ENCODE measurements at regions not wholly inside any gene's neighbourhood (a gene's known extent, or its start where the extent isn't known, plus 50 kb on each side); places are given as distances from the start of the nearest gene placed in this dataset.

DNA sequence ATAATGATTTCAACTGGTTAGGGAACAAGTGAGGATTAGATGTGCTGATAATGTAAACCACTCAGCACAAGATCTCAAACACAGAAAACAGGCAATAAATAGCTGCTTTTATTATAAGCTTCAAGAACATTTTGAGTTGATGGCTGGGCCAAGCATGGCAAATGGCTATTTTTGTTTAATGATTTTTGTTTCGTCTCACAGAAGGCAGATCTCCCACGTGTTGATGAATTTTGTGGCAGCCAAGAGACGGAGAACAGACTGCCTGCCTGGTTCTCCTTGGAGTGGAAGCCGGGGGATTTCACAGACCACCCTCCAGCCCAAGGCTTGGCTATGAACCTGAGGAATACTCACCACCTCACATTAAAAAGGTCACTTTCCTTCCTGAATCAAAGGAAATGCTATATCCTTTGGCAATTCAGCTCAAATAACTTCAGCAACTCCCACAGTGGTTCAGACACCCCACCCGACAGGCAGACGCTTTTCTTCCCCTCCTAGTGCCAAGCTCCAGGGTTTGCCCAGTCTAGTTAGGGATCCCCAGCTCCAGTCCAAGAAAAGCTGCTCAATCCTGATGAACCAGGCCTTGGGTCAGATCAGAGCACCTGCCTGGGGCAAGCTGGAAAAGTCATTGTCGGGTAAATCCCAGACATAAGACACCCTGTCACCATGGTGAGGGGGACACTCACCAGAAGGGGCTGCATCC, 593.5 kb downstream of the TOX3 start:
- no peaks in the 10 kb centered on the region; the same call in 1 of the 2 replicates for H3K36me3 ChIP-seq (ENCODE audit: insufficient read depth, low read length)
- H3K4me1 ChIP-seq (ENCODE audit: insufficient read depth, low read length), result peaks cover 15% of the 10 kb centered on the region; the same call in 1 of the 2 replicates
- H3K9me3 ChIP-seq (ENCODE audit: control insufficient read depth, insufficient read depth, low read length), result no peaks in the 10 kb centered on the region
- H3K9ac ChIP-seq (ENCODE audit: low read depth, low read length), result no peak overlapping the region

DNA sequence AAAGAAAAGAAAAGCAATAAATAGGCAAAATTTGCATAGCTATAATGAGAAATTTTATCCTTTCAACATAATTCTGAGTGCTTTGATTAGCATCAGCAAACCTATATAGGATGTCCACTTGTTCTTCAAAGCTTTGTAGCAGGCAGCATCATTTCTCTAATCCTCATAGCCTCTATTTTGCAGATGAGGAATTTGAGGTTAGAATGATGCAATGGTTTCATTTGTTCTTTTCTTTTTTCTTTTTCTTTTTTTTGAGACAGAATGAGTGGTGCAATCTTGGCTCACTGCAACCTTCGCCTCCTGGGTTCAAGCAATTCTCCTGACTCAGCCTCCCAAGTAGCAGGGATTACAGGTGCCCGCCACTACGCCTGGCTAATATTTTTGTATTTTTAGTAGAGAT, 594.4 kb downstream of the TOX3 start:
- H3K4me1 ChIP-seq (ENCODE audit: insufficient read depth, low read length), result peaks cover 15% of the 10 kb centered on the region; the same call in 1 of the 2 replicates
- no peak overlapping the region for H3K9ac ChIP-seq (ENCODE audit: low read depth, low read length)
- H3K9me3 ChIP-seq (ENCODE audit: control insufficient read depth, insufficient read depth, low read length), result no peaks in the 10 kb centered on the region
- H3K36me3 ChIP-seq (ENCODE audit: insufficient read depth, low read length), result no peaks in the 10 kb centered on the region; the same call in 1 of the 2 replicates

DNA sequence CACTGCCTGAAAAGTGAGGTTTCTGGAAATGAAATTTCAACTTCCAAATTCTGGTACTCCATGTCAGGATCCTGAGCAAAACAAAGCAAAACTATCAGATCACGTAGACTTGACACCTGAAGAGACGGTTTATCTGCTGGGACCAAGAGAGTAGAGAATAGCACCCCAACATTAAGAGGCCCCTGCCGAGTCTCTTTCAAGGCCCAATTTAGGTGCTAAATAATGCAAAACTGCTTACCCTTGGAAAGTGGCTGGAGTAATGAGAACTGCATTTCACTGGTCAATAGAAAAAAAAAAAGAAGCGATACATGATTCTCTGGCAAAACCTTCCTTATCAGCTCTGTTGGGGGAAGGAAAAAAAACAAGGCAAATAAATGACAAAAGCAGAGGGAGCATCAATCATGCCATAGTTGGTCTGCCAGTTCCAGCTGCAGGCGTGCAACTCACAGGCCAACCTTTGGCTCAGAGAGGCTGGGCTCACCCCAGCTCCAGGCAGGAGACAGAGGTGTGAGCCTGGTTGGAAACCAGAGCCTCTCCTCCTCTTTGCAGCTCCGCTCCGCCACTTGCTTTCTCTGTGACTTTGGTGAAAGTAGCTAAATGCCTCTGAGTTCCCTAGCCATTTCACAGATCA, 595.2 kb downstream of the TOX3 start:
- H3K36me3 ChIP-seq (ENCODE audit: insufficient read depth, low read length), result no peaks in the 10 kb centered on the region; the same call in 1 of the 2 replicates
- H3K9me3 ChIP-seq (ENCODE audit: control insufficient read depth, insufficient read depth, low read length), result no peaks in the 10 kb centered on the region
- H3K9ac ChIP-seq (ENCODE audit: low read depth, low read length), result no peak overlapping the region
- H3K4me1 ChIP-seq (ENCODE audit: insufficient read depth, low read length), result peaks cover 15% of the 10 kb centered on the region; the same call in 1 of the 2 replicates

DNA sequence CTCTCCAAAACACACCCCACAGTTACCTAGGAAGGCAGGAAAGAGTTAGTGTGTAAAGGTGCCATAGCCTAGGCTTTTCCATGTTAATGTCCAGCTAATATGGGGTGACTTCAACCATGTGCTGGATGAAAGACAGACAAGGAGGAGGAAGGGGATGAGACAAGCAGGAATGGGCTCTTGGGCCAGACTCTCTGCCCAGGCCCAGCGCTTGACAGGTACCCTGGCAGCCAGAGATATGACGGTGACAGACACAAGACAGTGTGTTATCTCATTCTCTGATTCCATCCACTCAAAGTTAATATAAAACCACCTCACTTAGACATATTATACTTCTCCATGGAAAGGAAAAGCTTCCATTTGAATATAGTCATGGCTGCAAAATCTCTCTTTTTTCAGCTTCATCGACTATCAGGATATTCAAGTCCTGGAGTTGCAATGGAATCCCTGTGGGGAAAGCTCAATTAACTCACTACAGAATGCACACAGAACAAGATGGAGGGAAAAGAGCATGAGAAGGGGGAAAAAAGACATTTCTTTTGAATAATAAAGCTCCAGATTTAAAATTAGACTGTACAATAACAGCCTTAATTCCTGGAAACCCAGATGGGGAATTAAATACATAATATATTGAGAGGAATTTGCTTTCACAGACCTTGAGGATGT, 596.7 kb downstream of the TOX3 start:
- Histone ChIP-seq H3K9ac (ENCODE audit: low read depth, low read length) (no peak overlapping the region), H3K9me3 (ENCODE audit: control insufficient read depth, insufficient read depth, low read length) (no peaks in the 10 kb centered on the region), H3K4me1 (ENCODE audit: insufficient read depth, low read length) (peaks cover 15% of the 10 kb centered on the region; the same call in 1 of the 2 replicates), H3K36me3 (ENCODE audit: insufficient read depth, low read length) (no peaks in the 10 kb centered on the region; the same call in 1 of the 2 replicates)

DNA sequence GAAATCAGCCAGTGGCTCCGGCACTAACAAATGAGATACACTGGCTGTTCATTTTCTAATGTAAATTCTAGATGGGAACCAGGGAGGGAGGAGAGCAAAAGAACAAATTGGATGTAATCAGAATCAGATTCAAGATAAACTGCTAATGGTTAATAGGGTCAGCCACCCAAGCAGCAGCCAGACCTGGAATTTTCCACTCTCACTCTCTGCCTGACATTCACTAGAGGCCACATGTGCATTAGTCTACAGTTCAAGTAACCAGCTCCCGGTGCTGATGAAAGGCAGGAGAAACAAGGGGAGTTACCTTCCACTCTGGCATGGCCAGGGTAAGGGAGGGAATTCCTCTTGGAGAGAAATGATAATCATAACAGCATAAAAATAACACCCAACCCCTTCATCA, 597.7 kb downstream of the TOX3 start:
- H3K9ac ChIP-seq (ENCODE audit: low read depth, low read length), result no peak overlapping the region
- H3K9me3 ChIP-seq (ENCODE audit: control insufficient read depth, insufficient read depth, low read length), result no peaks in the 10 kb centered on the region
- peaks cover 15% of the 10 kb centered on the region; the same call in 1 of the 2 replicates for H3K4me1 ChIP-seq (ENCODE audit: insufficient read depth, low read length)
- no peaks in the 10 kb centered on the region; the same call in 1 of the 2 replicates for H3K36me3 ChIP-seq (ENCODE audit: insufficient read depth, low read length)

DNA sequence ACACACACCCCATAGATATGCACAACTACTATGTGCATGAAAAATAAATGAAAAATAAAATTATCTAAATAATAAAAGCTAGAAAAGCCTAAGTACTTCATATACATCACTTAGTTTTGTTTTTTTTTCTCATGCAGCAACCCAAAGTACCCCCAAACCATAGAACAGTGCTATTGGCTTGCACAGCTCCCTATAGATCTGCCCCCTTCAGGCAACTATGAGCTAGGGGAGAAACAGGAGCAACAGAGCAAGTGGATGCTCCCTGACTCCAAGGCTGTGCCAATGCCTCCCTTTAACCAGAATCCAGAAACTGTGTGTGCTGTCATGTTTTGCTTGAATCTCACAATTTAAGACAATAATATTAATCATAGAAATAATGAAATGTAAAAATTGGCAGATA, 605.5 kb downstream of the TOX3 start:
- Histone ChIP-seq H3K36me3 (ENCODE audit: insufficient read depth, low read length) (no peaks in the 10 kb centered on the region), H3K9me3 (ENCODE audit: control insufficient read depth, insufficient read depth, low read length) (no peaks in the 10 kb centered on the region), H3K4me1 (ENCODE audit: insufficient read depth, low read length) (peaks cover 11% of the 10 kb centered on the region), H3K9ac (ENCODE audit: low read depth, low read length) (no peak overlapping the region)

DNA sequence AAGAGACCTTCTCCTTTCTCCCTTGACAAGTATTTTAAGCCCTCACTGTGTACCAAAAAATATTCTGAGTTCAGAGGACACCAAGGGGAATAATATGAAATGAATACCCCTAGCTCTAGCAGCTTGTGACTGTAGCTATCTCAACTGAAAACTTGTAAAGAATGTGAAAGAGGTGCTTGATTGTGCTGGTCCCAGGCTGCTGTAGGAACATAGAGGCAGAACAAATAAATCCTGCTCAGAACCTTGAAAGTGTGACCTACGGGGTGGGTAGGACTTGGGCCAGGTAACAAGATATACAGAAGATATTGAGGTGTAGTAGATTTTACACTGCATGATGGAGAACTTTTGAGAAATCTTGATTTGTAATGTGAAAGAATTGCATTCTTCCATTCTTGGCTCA, 606.8 kb downstream of the TOX3 start:
- H3K36me3 ChIP-seq (ENCODE audit: insufficient read depth, low read length), result no peaks in the 10 kb centered on the region
- peaks cover 11% of the 10 kb centered on the region for H3K4me1 ChIP-seq (ENCODE audit: insufficient read depth, low read length)
- H3K9ac ChIP-seq (ENCODE audit: low read depth, low read length), result no peak overlapping the region
- no peaks in the 10 kb centered on the region for H3K9me3 ChIP-seq (ENCODE audit: control insufficient read depth, insufficient read depth, low read length)

DNA sequence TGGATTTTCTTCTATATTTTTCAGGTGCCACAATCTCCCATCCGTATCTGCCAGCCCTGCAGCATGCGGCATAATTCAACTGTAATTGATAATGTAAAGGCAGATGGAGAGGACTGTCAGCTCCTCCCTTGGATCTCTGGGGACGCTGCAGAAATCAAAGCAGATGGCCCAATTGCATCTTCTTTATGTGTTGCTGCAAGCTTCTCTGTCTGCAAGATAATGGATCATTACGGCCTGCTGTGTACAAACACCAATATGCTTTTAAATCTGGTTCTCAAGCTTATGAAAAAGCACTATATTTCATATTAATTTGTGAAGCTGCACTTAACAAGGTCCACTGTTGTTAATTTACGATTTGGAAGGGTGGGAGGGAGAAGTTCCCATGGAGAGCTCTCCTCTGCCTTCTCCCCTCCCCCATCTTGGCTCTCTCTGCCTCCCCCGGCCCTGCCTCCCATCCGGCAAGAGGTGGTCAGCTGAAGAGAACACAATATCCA, 607.5 kb downstream of the TOX3 start:
- H3K9me3 ChIP-seq (ENCODE audit: control insufficient read depth, insufficient read depth, low read length), result no peaks in the 10 kb centered on the region
- peaks cover 11% of the 10 kb centered on the region for H3K4me1 ChIP-seq (ENCODE audit: insufficient read depth, low read length)
- no peak overlapping the region for H3K9ac ChIP-seq (ENCODE audit: low read depth, low read length)
- no peaks in the 10 kb centered on the region for H3K36me3 ChIP-seq (ENCODE audit: insufficient read depth, low read length)

DNA sequence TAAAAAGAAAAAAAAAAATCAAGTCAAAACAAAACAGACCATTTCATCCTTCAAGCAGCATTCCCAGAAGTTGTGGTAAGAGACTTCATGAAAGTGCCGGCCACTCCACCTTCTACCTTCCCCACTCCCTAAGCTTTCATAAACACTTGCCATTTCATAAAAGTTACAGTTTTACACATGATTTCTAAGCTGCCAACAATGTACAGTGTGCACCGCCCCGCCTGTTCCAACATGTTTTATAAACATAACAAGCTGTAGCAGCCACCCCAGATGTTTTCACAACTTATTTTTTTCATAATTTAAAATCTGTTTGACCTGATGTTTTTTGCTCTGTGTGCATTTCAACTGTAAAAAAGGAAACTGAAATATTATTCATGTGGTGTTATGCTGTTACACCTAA, 608.1 kb downstream of the TOX3 start:
- Histone ChIP-seq H3K9ac (ENCODE audit: low read depth, low read length) (no peak overlapping the region), H3K9me3 (ENCODE audit: control insufficient read depth, insufficient read depth, low read length) (no peaks in the 10 kb centered on the region), H3K4me1 (ENCODE audit: insufficient read depth, low read length) (peaks cover 11% of the 10 kb centered on the region), H3K36me3 (ENCODE audit: insufficient read depth, low read length) (no peaks in the 10 kb centered on the region)

DNA sequence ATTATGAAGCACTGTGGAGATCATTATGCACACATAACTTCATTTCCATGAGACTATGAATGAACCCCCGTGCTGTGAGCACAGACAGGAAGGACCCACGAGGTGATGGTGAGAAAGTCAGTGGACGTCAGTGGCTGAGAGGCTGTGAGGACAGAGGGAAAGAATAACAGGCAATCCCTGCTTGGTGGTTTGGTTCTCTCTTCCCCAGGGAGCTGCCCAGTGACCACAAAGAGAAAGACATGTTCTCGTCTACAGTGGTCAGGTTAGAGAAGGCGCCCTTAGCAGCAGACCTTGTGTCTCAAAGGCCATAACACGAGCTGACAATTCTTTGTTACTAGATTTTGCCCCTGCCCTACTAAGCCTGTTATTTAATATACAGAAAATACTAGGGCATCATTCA, 609.2 kb downstream of the TOX3 start:
- H3K9ac ChIP-seq (ENCODE audit: low read depth, low read length), result no peak overlapping the region
- H3K4me1 ChIP-seq (ENCODE audit: insufficient read depth, low read length), result peaks cover 11% of the 10 kb centered on the region
- H3K9me3 ChIP-seq (ENCODE audit: control insufficient read depth, insufficient read depth, low read length), result no peaks in the 10 kb centered on the region
- H3K36me3 ChIP-seq (ENCODE audit: insufficient read depth, low read length), result no peaks in the 10 kb centered on the region

DNA sequence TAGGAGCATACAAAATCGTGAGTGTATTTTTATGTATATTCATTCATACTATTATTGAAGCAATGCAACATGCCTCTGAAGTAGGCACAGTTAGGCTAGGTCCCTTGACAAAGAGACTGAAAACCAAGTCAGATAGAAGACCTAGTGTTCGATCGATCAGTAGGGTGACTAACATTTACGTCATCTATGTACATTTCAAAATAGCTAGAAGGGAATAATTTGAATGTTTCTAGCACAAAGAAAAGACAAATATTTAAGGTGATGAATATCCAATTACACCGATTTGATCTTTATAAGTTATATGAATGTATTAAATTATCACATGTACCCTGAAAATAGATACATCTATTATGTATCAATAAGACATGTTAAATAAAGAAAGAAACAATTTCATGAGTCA, 610.1 kb downstream of the TOX3 start:
- Histone ChIP-seq H3K9ac (ENCODE audit: low read depth, low read length) (no peak overlapping the region), H3K4me1 (ENCODE audit: insufficient read depth, low read length) (peaks cover 11% of the 10 kb centered on the region), H3K36me3 (ENCODE audit: insufficient read depth, low read length) (no peaks in the 10 kb centered on the region), H3K9me3 (ENCODE audit: control insufficient read depth, insufficient read depth, low read length) (no peaks in the 10 kb centered on the region)

DNA sequence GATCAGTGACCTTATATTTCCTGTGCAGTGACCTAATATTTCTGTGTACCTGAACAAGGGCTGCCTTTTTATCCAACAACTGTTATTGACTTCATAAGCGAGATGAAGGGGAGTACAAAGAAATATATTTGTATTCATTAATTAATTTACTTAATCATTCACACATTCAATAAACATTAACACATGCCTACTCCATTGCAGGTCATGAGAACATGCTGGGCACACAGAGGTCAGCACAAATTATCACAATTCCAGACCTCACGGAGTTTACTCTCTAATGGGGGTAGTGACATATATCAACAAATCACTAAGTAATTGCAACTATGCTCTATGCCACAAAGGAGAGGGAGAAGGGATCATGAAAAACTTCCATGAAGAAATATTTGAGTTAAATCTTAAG, 614.6 kb downstream of the TOX3 start:
- Histone ChIP-seq H3K9ac (ENCODE audit: low read depth, low read length) (no peak overlapping the region), H3K4me1 (ENCODE audit: insufficient read depth, low read length) (no peaks in the 10 kb centered on the region), H3K9me3 (ENCODE audit: control insufficient read depth, insufficient read depth, low read length) (no peaks in the 10 kb centered on the region), H3K36me3 (ENCODE audit: insufficient read depth, low read length) (no peaks in the 10 kb centered on the region; the same call in 1 of the 2 replicates)

DNA sequence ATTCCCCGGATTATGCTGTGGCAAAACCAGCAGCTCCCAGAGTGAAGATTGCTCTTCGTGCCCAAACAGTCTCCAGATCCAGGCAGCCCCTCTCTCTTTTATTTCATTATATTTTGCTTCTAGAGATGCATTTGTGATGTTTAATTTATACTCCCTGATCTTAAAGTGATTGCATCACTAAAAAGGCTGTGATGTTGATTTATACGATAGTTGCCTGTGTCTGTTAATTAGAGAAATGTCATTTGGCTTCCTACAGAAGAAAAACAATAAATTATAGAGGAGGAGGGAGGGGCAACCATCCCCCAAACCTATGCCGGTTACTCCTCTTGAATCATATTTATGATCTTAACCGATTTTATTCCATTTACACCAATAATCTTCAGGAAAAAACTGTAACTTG, 615.3 kb downstream of the TOX3 start:
- Histone ChIP-seq H3K4me1 (ENCODE audit: insufficient read depth, low read length) (no peaks in the 10 kb centered on the region), H3K9me3 (ENCODE audit: control insufficient read depth, insufficient read depth, low read length) (no peaks in the 10 kb centered on the region), H3K9ac (ENCODE audit: low read depth, low read length) (no peak overlapping the region), H3K36me3 (ENCODE audit: insufficient read depth, low read length) (no peaks in the 10 kb centered on the region; the same call in 1 of the 2 replicates)

DNA sequence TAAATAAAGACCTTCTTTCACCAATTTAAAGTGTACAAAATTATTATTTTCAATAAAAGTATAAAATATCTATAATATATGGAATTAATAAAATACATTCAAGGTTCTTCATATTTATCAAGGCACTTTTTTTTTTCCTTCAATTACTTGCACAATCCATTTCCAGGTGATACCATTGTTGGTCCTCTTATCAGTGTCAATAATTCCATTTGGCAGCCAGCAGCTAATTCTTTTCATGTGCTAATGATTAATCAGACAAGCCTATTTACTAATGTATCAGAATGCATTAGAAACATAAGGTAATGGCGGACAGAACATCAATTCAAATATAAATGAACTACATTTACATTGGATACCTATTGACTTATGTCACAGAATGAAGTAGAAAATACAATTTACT, 622.2 kb downstream of the TOX3 start:
- no peaks in the 10 kb centered on the region; the same call in 1 of the 2 replicates for H3K36me3 ChIP-seq (ENCODE audit: insufficient read depth, low read length)
- no peaks in the 10 kb centered on the region for H3K9me3 ChIP-seq (ENCODE audit: control insufficient read depth, insufficient read depth, low read length)
- H3K9ac ChIP-seq (ENCODE audit: low read depth, low read length), result no peak overlapping the region
- no peaks in the 10 kb centered on the region for H3K4me1 ChIP-seq (ENCODE audit: insufficient read depth, low read length)
